Coronary artery (tissue), 2 donors: ENCODE measurements at regions not wholly inside any gene's neighbourhood (a gene's known extent, or its start where the extent isn't known, plus 50 kb on each side); places are given as distances from the start of the nearest gene placed in this dataset.
"Not testable (repeated sequence)": the region's sequence is repeated elsewhere in the genome, so short reads cannot be mapped to it uniquely, and the experiment has no call there.

Experiments used
- DNase-seq: peaks from one replicate; pipeline ENCODE4 v3.0.0-alpha.2; 2017; ENCODE audit warnings: low spot score
- H3K27ac ChIP-seq, 2 donors: fragments of 200-600 bp; sonication (generic); one replicate each; pipeline ENCODE4 v1.5.1; 2016 to 2019
- H3K4me3 ChIP-seq: fragments of 200-600 bp; sonication (generic); 2 replicates; pipeline ENCODE4 v1.5.1; 2016; ENCODE audit warnings: mild to moderate bottlenecking, moderate library complexity
- CTCF ChIP-seq: fragments of 200-600 bp; sonication (generic); IDR thresholded peaks from one replicate; pipeline ENCODE4 v1.5.1; 2019; ENCODE audit warnings: antibody characterized with exemption

GRCh38 chr6:82118150-82118562, 129.4 kb downstream of the IBTK start:
- Histone ChIP-seq H3K4me3 (no peak overlapping the region), H3K27ac (no peak overlapping the region)
- DNase-seq = no peak
- TF ChIP-seq CTCF = no peak

GRCh38 chr6:82114748-82115147, 132.8 kb downstream of the IBTK start:
- DNase-seq = no peak
- no peak for TF ChIP-seq CTCF
- no peak overlapping the region for H3K4me3 ChIP-seq
- no peak overlapping the region for H3K27ac ChIP-seq

GRCh38 chr6:82113231-82113630, 134.3 kb downstream of the IBTK start:
- no peak overlapping the region for H3K27ac ChIP-seq
- no peak overlapping the region for H3K4me3 ChIP-seq
- TF ChIP-seq CTCF = no peak
- no peak for DNase-seq

- no peak overlapping the region for H3K4me3 ChIP-seq
- DNase-seq = no peak
- TF ChIP-seq CTCF = no peak
- H3K27ac ChIP-seq = no peak overlapping the region
These were observed 135.7 kb downstream of the IBTK start for GRCh38 chr6:82111818-82112217.

- Histone ChIP-seq H3K27ac (no peak overlapping the region), H3K4me3 (no peak overlapping the region)
- DNase-seq = no peak
- TF ChIP-seq CTCF = no peak
These were observed 136.4 kb downstream of the IBTK start for GRCh38 chr6:82111114-82111513.

GRCh38 chr6:82103171-82103570, 144.4 kb downstream of the IBTK start:
- not testable (repeated sequence) for H3K27ac ChIP-seq, H3K4me3 ChIP-seq, DNase-seq

- DNase-seq, H3K27ac ChIP-seq, H3K4me3 ChIP-seq: not testable (repeated sequence)
These were observed 146.0 kb downstream of the IBTK start for GRCh38 chr6:82101374-82102114.

- not testable (repeated sequence) for H3K27ac ChIP-seq, DNase-seq
These were observed 146.8 kb downstream of the IBTK start for GRCh38 chr6:82100763-82101162.

GRCh38 chr6:82097676-82098075, 149.9 kb downstream of the IBTK start:
- TF ChIP-seq CTCF = no peak
- no peak overlapping the region for H3K4me3 ChIP-seq
- no peak for DNase-seq
- H3K27ac ChIP-seq = no peak overlapping the region

More at GRCh38 chr6:82100763-82101162, 146.8 kb downstream of the IBTK start:
- not testable (repeated sequence) for H3K4me3 ChIP-seq
